NCI-H446 treated with DMSO at 0.1 percent for 48 hours (cell line): ENCODE measurements at regions not wholly inside any gene's neighbourhood (a gene's known extent, or its start where the extent isn't known, plus 50 kb on each side); places are given as distances from the start of the nearest gene placed in this dataset.

Experiments
- DNase-seq: peaks from one replicate; lab custom pipeline; 2025; lab: John Stamatoyannopoulos, UW

GRCh38 chr2:46850742-46851141 is 64.9 kb downstream of the MCFD2 start:
- no peak for DNase-seq

GRCh38 chr2:46849721-46850556 is 65.7 kb downstream of the MCFD2 start:
- DNase-seq, result no peak

- no peak for DNase-seq
These were observed 66.4 kb downstream of the MCFD2 start for GRCh38 chr2:46849046-46849715.

GRCh38 chr2:46848447-46848846 is 67.2 kb downstream of the MCFD2 start:
- DNase-seq, result peak; percentile 8

GRCh38 chr2:46847726-46848412 is 67.7 kb downstream of the MCFD2 start:
- DNase-seq, result no peak

- peak; percentile 84 for DNase-seq
These were observed 68.4 kb downstream of the MCFD2 start for GRCh38 chr2:46847185-46847710.

GRCh38 chr2:46846536-46846935 is 69.1 kb downstream of the MCFD2 start:
- DNase-seq, result no peak

- no peak for DNase-seq
These were observed 69.8 kb downstream of the MCFD2 start for GRCh38 chr2:46845542-46846486.

- no peak for DNase-seq
These were observed 71.2 kb downstream of the MCFD2 start for GRCh38 chr2:46844443-46844842.

GRCh38 chr2:46844034-46844433 is 71.6 kb downstream of the MCFD2 start:
- no peak for DNase-seq

GRCh38 chr2:46843316-46843715 is 72.3 kb downstream of the MCFD2 start:
- DNase-seq, result no peak

GRCh38 chr2:46842876-46843275 is 72.7 kb downstream of the MCFD2 start:
- DNase-seq, result no peak

GRCh38 chr2:46841621-46842020 is 74.0 kb downstream of the MCFD2 start:
- DNase-seq, result no peak

- DNase-seq, result no peak
These were observed 76.6 kb downstream of the MCFD2 start for GRCh38 chr2:46839045-46839444.

- no peak for DNase-seq
These were observed 77.9 kb downstream of the MCFD2 start for GRCh38 chr2:46837704-46838103.

- DNase-seq, result no peak
These were observed 78.5 kb downstream of the MCFD2 start for GRCh38 chr2:46837112-46837454.

GRCh38 chr2:46836295-46837111 is 79.1 kb downstream of the MCFD2 start:
- no peak for DNase-seq

- DNase-seq, result no peak
These were observed 80.1 kb downstream of the MCFD2 start for GRCh38 chr2:46835520-46835919.

GRCh38 chr2:46832543-46832942 is 83.1 kb downstream of the MCFD2 start:
- DNase-seq, result no peak

- DNase-seq, result no peak
These were observed 83.7 kb downstream of the MCFD2 start for GRCh38 chr2:46831869-46832265.
